Smooth muscle cell (in vitro differentiated cells): ENCODE measurements at regions not wholly inside any gene's neighbourhood (a gene's known extent, or its start where the extent isn't known, plus 50 kb on each side); places are given as distances from the start of the nearest gene placed in this dataset.

Experiments used
- DNase-seq: peaks from one replicate; lab custom pipeline; 2025; ENCODE audit not compliant: unreplicated experiment; lab: John Stamatoyannopoulos, UW
- H2AFZ ChIP-seq: fragments of 200-600 bp; sonication (generic); 2 replicates; pipeline ENCODE4 v1.6.0; 2016; ENCODE audit warnings: antibody characterized with exemption, low read depth, mild to moderate bottlenecking
- H3F3A ChIP-seq: fragments of 200-600 bp; sonication (generic); 2 replicates; pipeline ENCODE4 v1.6.0; 2017; ENCODE audit warnings: antibody characterized with exemption, low read depth
- H3K27ac ChIP-seq: fragments of 200-600 bp; sonication (generic); 2 replicates; pipeline ENCODE4 v1.5.1; 2016; ENCODE audit warnings: low read depth, mild to moderate bottlenecking
- H3K27me3 ChIP-seq: fragments of 200-600 bp; sonication (generic); 2 replicates; pipeline ENCODE4 v1.6.1; 2016; ENCODE audit warnings: low read depth, mild to moderate bottlenecking
- H3K36me3 ChIP-seq: fragments of 200-600 bp; sonication (generic); 2 replicates; pipeline ENCODE4 v1.5.1; 2016; ENCODE audit warnings: low read depth
- H3K4me1 ChIP-seq: fragments of 200-600 bp; sonication (generic); 2 replicates; pipeline ENCODE4 v1.5.1; 2016; ENCODE audit warnings: low read depth
- H3K4me2 ChIP-seq: fragments of 200-600 bp; sonication (generic); 2 replicates; pipeline ENCODE4 v1.6.0; 2016; ENCODE audit warnings: mild to moderate bottlenecking
- H3K4me3 ChIP-seq: fragments of 200-600 bp; sonication (generic); 2 replicates; pipeline ENCODE4 v1.5.1; 2016; ENCODE audit warnings: mild to moderate bottlenecking
- H3K79me2 ChIP-seq: fragments of 200-600 bp; sonication (generic); 2 replicates; pipeline ENCODE4 v1.6.0; 2016; ENCODE audit warnings: low read depth, mild to moderate bottlenecking
- H3K9ac ChIP-seq: fragments of 200-600 bp; sonication (generic); 2 replicates; pipeline ENCODE4 v1.6.0; 2016; ENCODE audit warnings: low read depth
- H3K9me3 ChIP-seq: fragments of 200-600 bp; sonication (generic); replicated peaks from 2 replicates; pipeline ENCODE4 v1.5.1; 2016; ENCODE audit warnings: low read depth
- H4K20me1 ChIP-seq: fragments of 200-600 bp; sonication (generic); 2 replicates; pipeline ENCODE4 v1.6.0; 2016; ENCODE audit warnings: low read depth
- CTCF ChIP-seq: fragments of 200-600 bp; sonication (generic); IDR thresholded peaks from 2 replicates; pipeline ENCODE4 v1.5.1; 2017; ENCODE audit warnings: borderline replicate concordance, mild to moderate bottlenecking, antibody characterized with exemption; ENCODE audit not compliant: insufficient read depth, poor library complexity, severe bottlenecking
- WGBS: methylation state at CpG from one replicate; pipeline ENCODE4 v1.1.7; 2016; ENCODE audit warnings: low lambda C conversion rate; 5-methylcytosine and 5-hydroxymethylcytosine counted together

- DNase-seq, result no peak
- TF ChIP-seq CTCF, result no peak
- Histone ChIP-seq H2AFZ (peak overlapping the region; percentile 55), H3K4me2 (no peak overlapping the region), H3K4me3 (no peak overlapping the region), H3K4me1 (peaks cover 5% of the 10 kb centered on the region), H3K79me2 (no peaks in the 10 kb centered on the region), H4K20me1 (no peaks in the 10 kb centered on the region), H3K9ac (no peak overlapping the region), H3K27ac (peak overlapping the region; percentile 37), H3F3A (peaks cover 7% of the 10 kb centered on the region), H3K27me3 (no peaks in the 10 kb centered on the region), H3K36me3 (no peaks in the 10 kb centered on the region), H3K9me3 (no peaks in the 10 kb centered on the region)
- 86% methylated on average over 3 of the region's 3 CpGs for WGBS
These were observed 459.9 kb upstream of the MAF start for GRCh38 chr16:80060470-80060869.

GRCh38 chr16:80059836-80060235, 459.3 kb upstream of the MAF start:
- Histone ChIP-seq H3K27me3 (no peaks in the 10 kb centered on the region), H4K20me1 (no peaks in the 10 kb centered on the region), H3K4me3 (no peak overlapping the region), H2AFZ (peak overlapping the region; percentile 55), H3K36me3 (no peaks in the 10 kb centered on the region), H3K79me2 (no peaks in the 10 kb centered on the region), H3F3A (peaks cover 7% of the 10 kb centered on the region), H3K27ac (peak overlapping the region; percentile 37), H3K4me1 (peaks cover 5% of the 10 kb centered on the region), H3K4me2 (no peak overlapping the region), H3K9me3 (no peaks in the 10 kb centered on the region), H3K9ac (no peak overlapping the region)
- DNase-seq, result no peak
- no peak for TF ChIP-seq CTCF
- WGBS, result 80% methylated on average over 3 of the region's 3 CpGs

- Histone ChIP-seq H3K4me1 (peaks cover 5% of the 10 kb centered on the region), H2AFZ (peak overlapping the region; percentile 93), H3K4me3 (no peak overlapping the region), H3K36me3 (no peaks in the 10 kb centered on the region), H3K9ac (no peak overlapping the region), H3K27me3 (no peaks in the 10 kb centered on the region), H4K20me1 (no peaks in the 10 kb centered on the region), H3K79me2 (no peaks in the 10 kb centered on the region), H3K27ac (peak overlapping the region; percentile 57), H3K9me3 (no peaks in the 10 kb centered on the region), H3F3A (peaks cover 7% of the 10 kb centered on the region), H3K4me2 (peak overlapping the region; percentile 44)
- DNase-seq, result no peak
- 34% methylated on average over 9 of the region's 9 CpGs for WGBS
- no peak for TF ChIP-seq CTCF
These were observed 457.7 kb upstream of the MAF start for GRCh38 chr16:80058214-80058613.

GRCh38 chr16:80056324-80056723, 455.8 kb upstream of the MAF start:
- Histone ChIP-seq H3K27ac (no peak overlapping the region), H3K27me3 (no peaks in the 10 kb centered on the region), H2AFZ (peak overlapping the region; percentile 30), H3K9me3 (no peaks in the 10 kb centered on the region), H3K79me2 (no peaks in the 10 kb centered on the region), H3F3A (peaks cover 7% of the 10 kb centered on the region), H4K20me1 (no peaks in the 10 kb centered on the region), H3K4me1 (peaks cover 5% of the 10 kb centered on the region), H3K9ac (no peak overlapping the region), H3K36me3 (no peaks in the 10 kb centered on the region), H3K4me2 (no peak overlapping the region), H3K4me3 (no peak overlapping the region)
- no peak for TF ChIP-seq CTCF
- DNase-seq, result no peak
- WGBS, result 84% methylated on average over 4 of the region's 4 CpGs
